Large intestine (tissue), 3 donors: ENCODE measurements at regions not wholly inside any gene's neighbourhood (a gene's known extent, or its start where the extent isn't known, plus 50 kb on each side); places are given as distances from the start of the nearest gene placed in this dataset.

Source experiments
- DNase-seq, 2 donors: peaks; one replicate each; pipeline versions ENCODE4 v3.0.0 to v3.0.0-alpha.2; 2013
- H3K27ac ChIP-seq: one replicate; pipeline ENCODE4 v1.5.1; 2013; ENCODE audit warnings: low read length
- H3K27me3 ChIP-seq: 2 replicates; pipeline ENCODE4 v1.6.1; 2013; ENCODE audit warnings: low read length; ENCODE audit not compliant: control insufficient read depth, insufficient read depth
- H3K36me3 ChIP-seq: 2 replicates; pipeline ENCODE4 v1.6.1; 2013; ENCODE audit warnings: low read length; ENCODE audit not compliant: control insufficient read depth, insufficient read depth
- H3K4me1 ChIP-seq: one replicate; pipeline ENCODE4 v1.6.1; 2013; ENCODE audit warnings: low read length; ENCODE audit not compliant: control insufficient read depth, insufficient read depth
- H3K4me3 ChIP-seq: one replicate; pipeline ENCODE4 v1.5.1; 2013; ENCODE audit warnings: low read length
- H3K9me3 ChIP-seq: one replicate; pipeline ENCODE4 v1.6.1; 2013; ENCODE audit warnings: mild to moderate bottlenecking, low read depth, low read length, moderate library complexity; ENCODE audit not compliant: control insufficient read depth
- WGBS: methylation state at CpG from one replicate; pipeline ENCODE4 v1.1.5; 2013; ENCODE audit warnings: low lambda C conversion rate; ENCODE audit not compliant: insufficient coverage; 5-methylcytosine and 5-hydroxymethylcytosine counted together

DNA sequence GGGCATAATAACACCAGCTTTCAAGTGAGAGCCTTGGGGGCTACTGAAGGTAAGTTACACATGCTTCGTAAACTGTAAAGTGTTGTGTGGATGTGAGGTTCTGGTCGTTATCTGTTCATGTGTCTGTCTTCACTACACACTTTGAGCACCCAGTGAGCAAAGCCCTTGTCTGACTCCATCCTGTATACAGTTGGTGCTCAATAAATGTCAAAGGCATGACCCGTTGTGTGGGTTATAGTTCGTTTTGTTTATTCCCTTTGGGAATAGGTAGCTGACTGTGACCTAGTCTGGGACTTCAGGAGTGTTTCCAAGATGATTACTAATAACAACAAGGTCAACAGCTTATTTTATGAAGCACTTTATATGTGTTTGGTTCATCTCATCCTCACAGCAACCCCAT, 146.9 kb downstream of the MIAT start:
- Histone ChIP-seq H3K27me3 (no peaks in the 10 kb centered on the region), H3K36me3 (no peaks in the 10 kb centered on the region), H3K27ac (no peak overlapping the region), H3K4me1 (peaks cover 9% of the 10 kb centered on the region), H3K4me3 (no peak overlapping the region), H3K9me3 (no peaks in the 10 kb centered on the region)
- WGBS = 93% methylated on average over 2 of the region's 4 CpGs
- no peak for DNase-seq

DNA sequence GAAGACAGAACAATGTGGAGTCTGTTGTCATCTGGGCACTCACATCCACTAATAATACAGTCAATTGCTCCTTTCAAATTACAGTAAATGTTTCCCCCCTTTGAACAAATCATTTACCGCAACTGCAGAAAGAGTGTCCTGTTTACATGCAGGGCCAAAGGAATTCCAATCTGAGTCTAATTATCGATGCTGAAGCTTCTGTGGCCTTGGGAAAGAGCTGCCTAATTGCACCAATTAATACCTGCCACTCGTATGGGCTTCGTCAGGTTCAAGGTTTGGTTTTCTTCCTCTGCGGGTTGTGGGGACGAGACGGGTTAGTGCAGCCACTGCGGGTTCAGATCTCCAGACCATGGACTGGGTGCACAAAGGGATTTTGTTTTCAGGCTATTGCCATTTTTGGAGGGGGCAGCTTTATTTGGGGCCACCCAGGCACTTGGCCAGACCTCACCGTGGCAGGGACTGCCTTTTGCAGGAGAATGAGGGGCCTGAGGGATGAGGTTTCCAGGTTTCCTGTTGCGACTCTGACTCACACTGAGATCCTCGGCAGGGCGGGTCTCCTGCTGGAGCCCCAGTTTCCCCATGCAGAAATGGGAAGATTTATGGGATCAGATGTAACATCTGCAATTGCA, 147.6 kb downstream of the MIAT start:
- no peaks in the 10 kb centered on the region for H3K9me3 ChIP-seq
- no peak overlapping the region for H3K27ac ChIP-seq
- H3K4me3 ChIP-seq = no peak overlapping the region
- WGBS = no CpG with 5 or more reads among the region's 12 CpGs
- H3K27me3 ChIP-seq = no peaks in the 10 kb centered on the region
- H3K36me3 ChIP-seq = no peaks in the 10 kb centered on the region
- peaks cover 9% of the 10 kb centered on the region for H3K4me1 ChIP-seq
- peak in 1 of 2 donors; percentile 16 for DNase-seq

DNA sequence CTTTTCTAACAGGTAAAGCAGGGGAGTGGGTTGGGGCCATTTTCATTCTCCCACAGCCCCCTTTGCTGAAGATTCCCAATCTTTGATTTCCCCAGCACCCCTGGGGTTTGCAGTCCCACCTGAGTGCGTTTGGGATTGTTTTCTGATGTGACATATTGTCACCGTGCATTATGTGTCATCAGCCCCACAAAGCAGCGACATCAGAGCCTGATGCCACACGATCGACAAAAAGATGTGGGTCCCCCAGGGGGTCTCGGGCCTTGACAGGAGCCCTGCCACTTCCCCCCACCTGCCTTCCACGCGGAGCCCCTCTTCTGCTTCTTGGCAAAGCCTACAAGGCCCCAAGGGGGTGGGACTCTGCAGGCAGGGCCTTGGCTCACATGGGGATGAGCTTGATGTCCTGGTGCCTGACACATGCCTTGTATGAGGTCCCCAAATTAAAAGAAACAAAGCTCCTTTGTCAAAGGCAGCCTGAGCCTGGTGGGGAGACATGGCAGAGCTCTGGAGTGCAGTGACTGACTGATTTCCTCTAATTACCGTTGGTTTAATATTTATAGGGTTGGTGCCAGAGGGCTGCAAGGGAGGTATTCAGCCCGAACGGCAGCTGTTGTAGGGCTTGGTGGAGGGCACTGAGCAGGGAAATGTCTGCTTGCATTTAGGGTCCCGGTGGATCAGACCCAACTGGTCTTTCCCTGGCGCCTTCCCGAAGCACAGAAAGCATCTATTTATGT, 149.2 kb downstream of the MIAT start:
- WGBS = no CpG with 5 or more reads among the region's 14 CpGs
- peaks cover 14% of the 10 kb centered on the region for H3K4me1 ChIP-seq
- H3K4me3 ChIP-seq = no peak overlapping the region
- H3K9me3 ChIP-seq = no peaks in the 10 kb centered on the region
- H3K27me3 ChIP-seq = no peaks in the 10 kb centered on the region
- no peaks in the 10 kb centered on the region for H3K36me3 ChIP-seq
- no peak for DNase-seq
- no peak overlapping the region for H3K27ac ChIP-seq

DNA sequence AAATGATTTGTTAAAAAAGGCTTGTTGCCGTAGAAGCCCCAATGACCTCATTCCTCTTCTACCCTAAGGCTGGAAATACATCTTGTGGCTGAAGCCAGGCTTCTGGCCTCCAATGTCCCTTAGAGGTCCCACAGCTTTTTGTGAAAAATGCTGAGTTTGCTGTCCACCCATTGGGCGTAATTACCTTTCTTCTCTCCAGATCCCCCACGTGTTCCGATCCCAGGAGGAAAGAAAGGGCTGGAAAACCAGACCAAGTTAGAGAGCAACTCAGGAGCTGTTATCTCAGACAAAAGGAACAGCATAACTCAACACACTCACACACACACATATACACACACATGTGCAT, 154.2 kb downstream of the MIAT start:
- Histone ChIP-seq H3K4me3 (no peak overlapping the region), H3K36me3 (no peaks in the 10 kb centered on the region), H3K4me1 (peaks cover 16% of the 10 kb centered on the region), H3K9me3 (no peaks in the 10 kb centered on the region), H3K27me3 (no peaks in the 10 kb centered on the region), H3K27ac (peak overlapping the region; percentile 68)
- DNase-seq = no peak
- no CpG with 5 or more reads among the region's 4 CpGs for WGBS

DNA sequence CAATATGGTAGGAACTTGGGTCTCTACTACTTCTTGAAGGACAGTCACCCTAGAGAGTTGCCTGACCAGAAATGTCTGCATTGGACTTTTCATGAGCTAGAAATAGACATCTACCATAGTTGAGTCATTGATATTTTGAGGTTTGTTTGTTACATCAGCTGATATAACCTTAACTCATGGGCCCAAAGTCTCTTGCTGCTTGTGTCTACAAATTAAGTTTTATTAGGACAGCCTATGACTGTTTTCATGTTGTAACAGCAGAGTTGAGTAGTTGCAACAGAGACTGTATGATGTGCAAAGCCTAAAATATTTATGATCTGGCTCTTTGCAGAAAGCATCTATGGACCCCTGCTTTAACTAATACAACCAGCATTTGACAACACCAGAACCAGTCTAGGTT, 155.3 kb downstream of the MIAT start:
- H3K9me3 ChIP-seq = no peaks in the 10 kb centered on the region
- no peaks in the 10 kb centered on the region for H3K36me3 ChIP-seq
- no peaks in the 10 kb centered on the region for H3K27me3 ChIP-seq
- H3K4me3 ChIP-seq = no peak overlapping the region
- no peak for DNase-seq
- no peak overlapping the region for H3K27ac ChIP-seq
- H3K4me1 ChIP-seq = peaks cover 16% of the 10 kb centered on the region

DNA sequence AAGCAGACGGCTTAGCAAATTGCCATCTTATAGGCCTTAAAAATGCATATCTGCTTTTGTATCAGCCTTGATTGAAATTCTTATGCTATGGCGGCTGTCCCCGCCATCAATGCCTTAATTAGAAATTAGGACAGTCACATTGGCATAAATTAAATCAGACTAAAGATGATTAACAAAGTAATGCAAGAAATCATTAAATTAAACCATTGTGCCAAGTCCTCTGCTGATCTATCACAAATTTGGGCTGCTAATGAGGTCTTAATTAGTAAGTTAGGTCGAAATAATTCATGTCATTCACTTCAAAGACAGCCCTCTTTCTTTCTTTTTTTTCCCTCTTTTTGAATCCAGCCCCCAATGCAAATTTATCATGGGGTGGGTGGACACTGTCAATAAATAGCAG, 159.3 kb downstream of the MIAT start:
- Histone ChIP-seq H3K4me3 (no peak overlapping the region), H3K4me1 (peaks cover under 1% of the 10 kb centered on the region), H3K9me3 (peaks cover 2% of the 10 kb centered on the region), H3K27ac (no peak overlapping the region), H3K36me3 (no peaks in the 10 kb centered on the region), H3K27me3 (no peaks in the 10 kb centered on the region)
- WGBS = no CpG with 5 or more reads among the region's 4 CpGs
- no peak for DNase-seq

DNA sequence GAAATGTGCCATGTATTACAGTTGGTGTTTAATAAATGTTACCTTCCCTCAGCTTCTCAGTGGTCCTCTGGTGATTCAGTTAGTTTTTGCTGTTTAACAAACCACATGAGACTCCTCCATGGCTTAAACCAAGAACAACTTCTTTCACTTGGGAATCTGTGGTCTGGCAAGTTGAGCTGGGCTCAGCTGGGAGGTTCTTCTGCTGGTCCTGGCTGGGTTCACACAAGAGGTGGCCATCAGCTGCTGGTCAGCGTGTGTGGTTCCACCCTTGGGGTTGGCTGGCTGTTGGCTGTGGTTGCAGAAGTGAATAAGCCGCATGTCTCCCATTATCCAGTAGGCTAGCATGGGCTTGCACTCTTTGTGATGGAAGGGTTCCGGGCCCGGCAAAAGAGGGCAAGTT, 160.5 kb downstream of the MIAT start:
- Histone ChIP-seq H3K27ac (no peak overlapping the region), H3K36me3 (no peaks in the 10 kb centered on the region), H3K4me3 (no peak overlapping the region), H3K27me3 (no peaks in the 10 kb centered on the region), H3K9me3 (peaks cover 2% of the 10 kb centered on the region), H3K4me1 (no peaks in the 10 kb centered on the region)
- no CpG with 5 or more reads among the region's 4 CpGs for WGBS
- DNase-seq = no peak

DNA sequence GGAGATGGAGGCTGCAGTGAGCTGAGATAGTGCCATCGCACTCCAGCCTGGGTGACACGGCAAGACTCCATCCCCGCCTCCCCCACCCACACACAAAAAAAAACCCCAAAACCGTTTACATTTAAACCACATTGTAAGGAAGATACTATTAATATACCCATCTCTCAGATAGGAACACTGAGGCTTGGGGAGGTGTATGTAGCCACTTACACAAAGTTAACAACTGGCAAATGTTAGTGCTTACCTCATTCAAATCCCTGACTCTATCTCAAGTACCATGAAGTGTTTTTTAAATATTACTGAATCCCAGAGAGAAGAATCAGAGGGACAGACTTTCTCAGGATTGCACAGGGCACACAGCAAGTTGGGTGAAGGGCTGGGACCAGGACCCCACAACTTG, 164.5 kb downstream of the MIAT start:
- H3K4me3 ChIP-seq = no peak overlapping the region
- WGBS = no CpG with 5 or more reads among the region's 4 CpGs
- H3K9me3 ChIP-seq = peaks cover 2% of the 10 kb centered on the region
- no peak for DNase-seq
- no peaks in the 10 kb centered on the region for H3K36me3 ChIP-seq
- H3K27me3 ChIP-seq = no peaks in the 10 kb centered on the region
- H3K27ac ChIP-seq = no peak overlapping the region
- H3K4me1 ChIP-seq = no peaks in the 10 kb centered on the region

DNA sequence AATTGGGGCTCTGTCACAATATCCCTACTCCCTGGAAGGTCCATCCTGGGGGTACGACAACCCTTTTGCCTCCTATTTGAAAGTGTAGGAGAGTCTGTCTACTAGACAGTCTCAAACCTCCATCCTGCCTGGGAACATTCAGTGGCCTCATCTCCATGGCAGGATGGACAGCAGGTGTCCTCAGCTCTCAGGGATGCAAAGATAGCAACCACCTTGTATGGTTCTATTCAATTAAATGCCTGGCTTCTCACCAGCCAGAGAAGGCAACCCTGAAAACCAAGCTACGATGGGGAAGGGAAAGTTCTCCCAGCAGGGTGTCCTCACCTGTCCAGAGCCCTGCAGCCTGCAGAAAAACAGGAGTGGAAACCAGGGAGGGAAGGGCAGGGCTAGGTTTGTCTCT, 164.9 kb downstream of the MIAT start:
- Histone ChIP-seq H3K4me1 (no peaks in the 10 kb centered on the region), H3K9me3 (peaks cover 2% of the 10 kb centered on the region), H3K27ac (no peak overlapping the region), H3K27me3 (no peaks in the 10 kb centered on the region), H3K4me3 (no peak overlapping the region), H3K36me3 (no peaks in the 10 kb centered on the region)
- WGBS = no CpG with 5 or more reads among the region's 2 CpGs
- no peak for DNase-seq

DNA sequence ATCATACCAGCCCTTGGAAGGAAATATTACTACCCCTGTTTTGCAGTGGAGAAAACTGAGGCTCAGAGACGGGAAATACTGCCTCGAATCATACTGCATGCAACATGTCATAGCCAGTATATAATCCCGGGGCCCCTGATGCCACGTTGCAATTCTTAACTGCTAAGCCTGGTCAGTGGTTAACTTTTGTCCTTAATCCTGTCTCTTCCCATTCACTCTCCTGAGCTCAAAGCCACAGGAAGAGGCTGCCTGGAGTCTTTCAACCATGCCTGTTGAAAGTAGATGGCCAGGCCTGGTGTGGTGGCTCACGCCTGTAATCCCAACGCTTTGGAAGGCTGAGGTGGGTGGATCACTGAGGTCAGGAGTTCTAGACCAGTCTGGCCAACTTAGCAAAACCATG, 166.6 kb downstream of the MIAT start:
- no peak overlapping the region for H3K27ac ChIP-seq
- no peak for DNase-seq
- no peaks in the 10 kb centered on the region for H3K36me3 ChIP-seq
- no peak overlapping the region for H3K4me3 ChIP-seq
- no peaks in the 10 kb centered on the region for H3K4me1 ChIP-seq
- H3K9me3 ChIP-seq = peaks cover 2% of the 10 kb centered on the region
- no CpG with 5 or more reads among the region's 6 CpGs for WGBS
- H3K27me3 ChIP-seq = no peaks in the 10 kb centered on the region
